DMS53 treated with DMSO at 0.1 percent for 48 hours (cell line): ENCODE measurements at regions not wholly inside any gene's neighbourhood (a gene's known extent, or its start where the extent isn't known, plus 50 kb on each side); places are given as distances from the start of the nearest gene placed in this dataset.

Experiments
- DNase-seq: peaks from one replicate; lab custom pipeline; 2025; ENCODE audit not compliant: unreplicated experiment; lab: John Stamatoyannopoulos, UW

- DNase-seq = no peak
These were observed 121.2 kb upstream of the RTL1 start for GRCh38 chr14:101024686-101025085.

GRCh38 chr14:101025131-101025530 lies 121.6 kb upstream of the RTL1 start:
- DNase-seq = no peak

- DNase-seq = no peak
These were observed 122.2 kb upstream of the RTL1 start for GRCh38 chr14:101025696-101026095.

GRCh38 chr14:101026341-101026740 lies 122.8 kb upstream of the RTL1 start:
- no peak for DNase-seq

- no peak for DNase-seq
These were observed 123.8 kb upstream of the RTL1 start for GRCh38 chr14:101027291-101027690.

GRCh38 chr14:101027966-101028365 lies 124.4 kb upstream of the RTL1 start:
- no peak for DNase-seq

- DNase-seq = no peak
These were observed 125.6 kb upstream of the RTL1 start for GRCh38 chr14:101028971-101029667.

GRCh38 chr14:101029668-101030290 lies 126.3 kb upstream of the RTL1 start:
- DNase-seq = no peak

GRCh38 chr14:101030586-101030985 lies 127.1 kb upstream of the RTL1 start:
- DNase-seq = no peak

GRCh38 chr14:101031186-101031585 lies 127.7 kb upstream of the RTL1 start:
- DNase-seq = no peak

GRCh38 chr14:101031721-101032120 lies 128.2 kb upstream of the RTL1 start:
- no peak for DNase-seq

GRCh38 chr14:101032433-101032832 lies 128.9 kb upstream of the RTL1 start:
- no peak for DNase-seq

- DNase-seq = no peak
These were observed 129.5 kb upstream of the RTL1 start for GRCh38 chr14:101033006-101033405.

GRCh38 chr14:101033446-101034165 lies 130.1 kb upstream of the RTL1 start:
- DNase-seq = no peak

GRCh38 chr14:101034986-101035385 lies 131.5 kb upstream of the RTL1 start:
- no peak for DNase-seq

GRCh38 chr14:101035466-101036225 lies 132.1 kb upstream of the RTL1 start:
- DNase-seq = no peak

- no peak for DNase-seq
These were observed 133.7 kb upstream of the RTL1 start for GRCh38 chr14:101037021-101037817.

GRCh38 chr14:101039031-101039754 lies 135.7 kb upstream of the RTL1 start:
- DNase-seq = no peak

GRCh38 chr14:101039755-101040138 lies 136.2 kb upstream of the RTL1 start:
- DNase-seq = no peak
